ENCODE measurements at regions not wholly inside any gene's neighbourhood (a gene's known extent, or its start where the extent isn't known, plus 50 kb on each side); places are given as distances from the start of the nearest gene placed in this dataset.
A peak's percentile ranks its signal among the peaks of the same experiment; 100 is the strongest.
"Not testable (repeated sequence)": the region's sequence is repeated elsewhere in the genome, so short reads cannot be mapped to it uniquely, and the experiment has no call there.

DNA sequence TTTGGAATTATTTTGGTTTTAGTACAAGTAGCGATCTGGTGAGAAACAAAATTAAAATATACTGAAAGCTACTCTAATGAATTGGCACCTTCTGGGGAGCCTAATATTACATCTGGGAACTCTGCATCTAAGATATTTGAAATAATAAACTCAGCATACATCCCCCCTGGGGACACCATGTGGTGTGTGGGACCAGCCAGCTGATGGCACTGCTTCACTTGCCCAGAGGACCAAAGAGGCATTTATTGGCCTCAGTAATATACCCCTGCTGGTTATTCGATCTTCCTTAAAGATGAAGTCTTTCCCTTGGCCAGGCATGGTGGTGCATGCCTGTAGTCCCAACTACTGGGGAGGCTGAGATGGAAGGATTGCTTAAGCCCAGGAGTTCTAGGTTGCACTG lies 195.1 kb upstream of the AUTS2 start:
- DNase-seq (ENCODE audit: low spot score) = peak; percentile 28

DNA sequence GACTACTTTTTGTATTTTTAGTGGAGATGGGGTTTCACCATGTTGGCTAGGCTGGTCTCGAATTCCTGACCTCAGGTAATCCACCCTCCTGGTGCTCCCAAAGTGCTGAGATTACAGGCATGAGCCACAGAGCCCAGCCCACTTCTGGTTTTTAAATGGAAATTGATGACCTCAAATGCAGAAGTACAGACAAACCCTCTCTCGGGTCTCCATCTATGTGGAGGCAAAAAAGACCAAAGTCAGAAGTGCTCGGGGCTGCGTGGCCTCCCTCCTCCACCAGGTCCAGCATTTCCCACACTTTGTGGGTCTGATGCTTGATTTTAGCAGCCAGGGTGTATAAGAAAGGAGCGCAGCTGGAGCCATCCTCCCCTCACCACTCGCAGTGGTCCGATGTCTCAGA lies 187.3 kb upstream of the AUTS2 start:
- no peak for DNase-seq (ENCODE audit: low spot score)

DNA sequence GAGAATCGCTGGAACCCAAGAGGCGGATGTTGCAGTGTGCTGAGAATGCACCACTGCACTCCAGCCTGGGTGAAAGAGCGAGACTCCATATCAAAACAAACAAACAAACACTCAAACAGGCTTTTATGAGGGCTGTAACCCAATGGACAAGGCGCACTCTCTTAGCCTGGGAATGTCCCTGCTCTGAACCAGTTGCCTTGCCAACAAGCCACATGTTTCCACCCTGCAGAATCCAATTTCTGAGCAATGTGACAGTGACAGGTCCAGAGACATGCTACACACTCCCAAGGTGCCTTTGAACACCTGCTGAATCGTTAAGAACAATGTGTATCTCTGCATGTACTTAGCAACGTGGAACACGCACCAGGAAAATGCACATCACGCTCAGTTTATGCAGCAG lies 186.8 kb upstream of the AUTS2 start:
- no peak for DNase-seq (ENCODE audit: low spot score)

DNA sequence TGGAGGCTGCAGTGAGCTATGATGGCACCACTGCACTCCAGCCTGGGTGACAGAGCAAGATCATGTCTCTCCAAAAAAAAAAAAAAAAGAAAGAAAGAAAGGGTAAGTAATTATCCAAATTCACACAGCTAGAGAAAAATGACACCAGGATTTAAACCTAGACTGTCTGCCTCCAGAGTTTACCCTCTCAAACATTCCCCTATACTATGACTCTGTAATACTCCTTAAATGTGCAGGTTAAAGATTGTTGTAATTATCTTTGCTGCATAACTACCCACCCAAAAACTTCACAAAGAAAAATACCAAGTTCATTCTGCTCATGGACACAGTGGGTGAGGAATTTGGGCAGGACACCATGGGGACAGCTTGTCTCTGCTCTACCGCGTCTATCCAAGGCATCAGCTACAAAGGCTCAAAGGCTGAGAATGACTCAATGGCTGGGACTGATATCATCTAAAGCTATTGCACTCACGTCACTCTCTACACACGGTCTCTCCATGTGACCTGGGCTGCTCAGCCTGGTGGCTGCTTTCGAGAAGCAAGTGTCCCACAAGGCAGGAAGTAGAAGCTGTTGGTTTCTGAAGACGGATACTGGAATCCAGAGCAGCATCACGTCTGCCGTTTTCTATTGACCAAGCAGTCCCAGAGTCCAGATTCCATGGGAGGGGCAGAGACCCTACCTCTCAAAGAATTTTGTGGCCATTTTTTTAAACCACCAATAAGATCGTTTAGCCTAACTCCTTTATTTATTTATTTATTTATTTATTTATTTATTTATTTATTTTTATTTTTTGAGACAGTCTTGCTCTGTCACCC lies 185.7 kb upstream of the AUTS2 start:
- DNase-seq (ENCODE audit: low spot score) = peak; percentile 49

DNA sequence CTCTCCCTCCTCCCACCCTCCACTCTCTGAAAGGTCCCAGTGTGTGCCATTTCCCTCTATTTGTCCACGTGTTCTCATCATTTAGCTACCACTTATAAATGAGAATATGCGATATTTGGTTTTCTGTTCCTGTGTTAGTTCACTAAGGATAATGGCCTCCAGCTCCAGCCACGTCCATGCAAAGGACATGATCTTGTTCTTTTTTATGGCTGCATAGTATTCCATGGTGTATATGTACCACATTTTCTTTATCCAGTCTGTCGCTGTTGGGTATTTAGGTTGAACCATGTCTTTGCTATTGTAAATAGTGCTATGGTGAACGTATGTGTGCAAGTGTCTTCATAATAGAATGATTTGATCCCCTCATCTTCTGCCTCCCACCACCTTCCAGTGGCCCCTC lies 183.7 kb upstream of the AUTS2 start:
- no peak for DNase-seq (ENCODE audit: low spot score)

DNA sequence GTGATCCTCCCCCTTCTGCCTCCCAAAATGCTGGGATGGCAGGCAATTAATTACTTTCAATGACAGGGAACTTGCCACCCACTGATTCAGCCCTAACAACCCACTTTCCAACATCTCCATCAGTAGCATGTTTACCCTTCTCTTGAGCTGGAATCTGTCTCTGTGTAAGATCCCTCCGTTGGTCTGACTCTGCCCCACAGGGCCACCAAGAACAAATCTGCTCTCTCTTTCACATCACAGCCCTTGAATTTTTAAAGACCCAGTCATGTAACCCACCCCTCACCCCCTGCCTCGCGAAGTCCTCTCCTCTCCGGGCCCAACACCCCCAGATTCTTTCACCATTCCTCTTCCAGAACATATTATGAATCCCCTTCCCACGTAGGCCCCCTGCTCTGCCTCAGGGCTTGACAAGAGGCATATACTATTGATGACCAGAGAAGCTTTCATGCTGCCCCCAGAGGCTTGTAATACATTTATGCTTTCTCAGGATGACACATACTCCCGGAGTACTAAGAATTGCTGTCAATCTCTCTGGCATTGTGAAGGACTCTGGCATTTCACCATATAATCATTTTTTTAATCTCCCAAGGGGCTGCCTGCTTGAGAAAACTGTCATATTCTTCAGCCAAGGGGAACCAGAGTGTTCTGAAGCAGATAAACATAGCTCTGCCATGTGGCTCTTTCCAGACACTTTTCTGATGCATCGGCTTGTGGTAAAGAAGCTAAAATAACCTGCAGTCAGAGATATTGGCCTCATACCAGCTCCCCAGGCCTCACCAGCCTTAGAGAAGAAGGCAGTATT lies 179.2 kb upstream of the AUTS2 start:
- DNase-seq (ENCODE audit: low spot score) = no peak

DNA sequence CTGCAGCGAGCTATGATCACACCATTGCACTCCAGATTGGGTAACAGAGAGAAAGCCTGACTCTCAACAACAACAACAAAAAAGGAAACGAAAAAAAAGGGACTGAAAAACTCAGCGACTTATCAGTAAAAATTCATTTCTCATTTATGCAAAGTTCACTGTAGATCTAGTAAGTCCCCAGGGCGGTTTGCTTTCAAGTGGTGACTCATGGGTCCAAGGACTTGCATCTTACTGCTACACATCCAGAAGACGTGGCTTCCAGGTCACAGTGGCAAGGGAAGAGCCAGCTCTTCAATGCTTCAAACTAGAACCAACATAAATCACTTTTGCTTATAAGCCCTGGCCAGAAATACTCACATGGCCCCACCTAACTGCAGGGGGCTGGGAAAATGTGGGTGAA lies 178.3 kb upstream of the AUTS2 start:
- DNase-seq (ENCODE audit: low spot score) = no peak

DNA sequence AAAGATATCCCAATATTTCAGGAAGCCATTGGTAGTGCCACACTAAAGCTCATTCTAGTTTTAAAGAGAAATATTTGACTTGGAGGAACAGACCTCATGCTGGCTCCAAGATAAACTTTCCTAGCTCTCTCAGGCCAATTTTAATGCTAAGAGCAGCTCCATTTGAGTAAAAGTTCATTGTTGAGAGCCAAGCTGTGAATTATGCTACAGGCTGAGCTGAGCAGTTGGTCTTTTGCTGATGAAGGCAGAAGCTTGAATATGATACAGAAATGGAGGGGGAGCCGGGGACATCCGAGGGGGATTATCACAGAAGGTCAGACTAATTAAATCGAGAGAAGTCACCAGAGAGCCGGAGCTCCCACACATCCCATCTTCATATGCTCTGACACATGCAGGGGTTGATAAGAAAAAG lies 175.7 kb upstream of the AUTS2 start:
- no peak for DNase-seq (ENCODE audit: low spot score)

DNA sequence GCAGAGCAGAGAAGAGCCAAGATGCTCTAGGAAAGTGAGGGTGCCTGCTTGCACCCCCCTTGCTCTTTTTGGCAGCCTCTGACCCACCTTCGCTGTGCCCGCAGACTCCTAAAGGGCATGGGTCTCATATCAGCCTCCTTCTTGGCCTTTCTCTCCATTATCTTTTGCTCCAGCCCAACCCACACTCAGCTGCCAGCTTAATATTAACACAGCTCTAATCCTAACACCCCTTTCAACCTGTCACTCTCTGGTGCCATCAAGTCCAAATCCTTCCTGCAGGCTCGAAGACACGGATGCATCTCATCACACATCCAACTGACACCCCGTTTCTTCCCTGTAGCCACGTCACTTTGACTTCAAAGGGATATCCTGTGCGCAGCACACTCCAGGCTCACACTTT lies 171.6 kb upstream of the AUTS2 start:
- DNase-seq (ENCODE audit: low spot score) = no peak

DNA sequence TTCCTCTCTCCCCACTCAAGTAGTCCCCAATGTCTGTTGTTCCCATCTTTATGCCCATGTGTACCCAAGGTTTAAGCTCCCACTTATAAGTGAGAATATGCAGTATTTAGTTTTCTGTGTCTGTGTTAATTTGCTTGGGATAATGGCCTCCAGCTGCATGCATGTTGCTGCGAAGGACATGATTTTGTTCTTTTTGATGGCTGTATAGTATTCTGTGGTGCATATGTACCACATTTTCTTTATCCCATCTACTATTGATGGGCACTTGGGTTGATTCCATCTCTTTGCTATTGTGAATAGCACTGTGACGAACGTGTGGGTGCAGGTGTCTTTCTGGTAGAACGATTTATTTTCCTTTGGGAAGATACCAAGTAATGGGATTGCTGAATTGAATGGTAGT lies 170.2 kb upstream of the AUTS2 start:
- DNase-seq (ENCODE audit: low spot score) = no peak

DNA sequence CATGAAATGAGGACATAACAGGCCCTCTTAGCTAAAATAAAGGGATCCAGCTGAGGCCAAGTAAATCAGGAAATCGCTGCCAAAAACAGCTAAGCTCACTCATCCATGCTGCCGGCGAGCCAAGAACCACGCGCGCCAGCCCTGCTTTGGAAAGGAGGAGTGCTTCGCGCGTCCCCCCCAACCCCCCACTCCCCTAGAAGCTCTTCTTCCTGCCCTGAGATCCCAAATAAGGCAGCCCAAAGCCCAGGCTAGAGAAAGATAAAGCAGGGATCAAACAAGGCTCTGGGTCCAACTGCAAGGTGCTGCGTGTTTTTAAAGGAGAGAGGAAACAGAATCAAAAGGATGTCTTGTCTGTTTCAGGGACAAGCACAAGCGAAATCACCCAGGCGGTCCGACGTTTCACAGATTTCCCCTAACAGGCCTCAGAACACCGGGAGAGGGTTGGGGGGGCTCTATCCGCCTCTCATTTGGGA lies 168.3 kb upstream of the AUTS2 start:
- peak; percentile 76 for DNase-seq (ENCODE audit: low spot score)

DNA sequence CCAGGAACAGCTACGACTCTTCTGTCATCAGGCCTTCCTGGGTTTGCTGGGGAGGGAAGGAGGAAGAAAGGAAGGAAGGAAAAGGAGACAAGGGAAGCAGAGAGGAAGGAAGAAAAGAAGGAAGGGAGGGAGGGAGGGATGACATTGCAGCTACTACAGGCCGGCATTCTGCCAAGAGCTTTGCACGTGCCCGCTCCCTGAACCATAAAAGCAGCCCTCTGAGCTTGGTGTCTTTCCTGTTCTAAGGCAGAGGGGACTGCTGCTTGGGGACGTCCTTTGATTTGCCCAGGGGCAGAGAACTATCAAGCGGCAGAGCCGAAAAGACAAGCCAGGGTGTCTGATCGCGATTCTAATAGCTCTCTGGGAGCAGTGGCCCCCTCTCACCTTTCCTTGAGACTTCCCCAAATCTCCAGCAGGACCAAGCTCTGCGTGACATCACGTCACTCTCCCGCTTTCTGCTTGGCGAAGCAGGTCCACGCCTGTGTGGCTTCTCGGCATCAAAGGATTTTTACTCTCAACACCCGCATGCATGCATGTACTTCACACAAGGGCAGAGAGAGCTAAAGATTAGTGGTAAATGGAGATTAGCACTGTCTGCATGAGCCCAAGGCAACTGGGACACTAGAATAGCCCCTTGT lies 167.8 kb upstream of the AUTS2 start:
- peak; percentile 14 for DNase-seq (ENCODE audit: low spot score)

DNA sequence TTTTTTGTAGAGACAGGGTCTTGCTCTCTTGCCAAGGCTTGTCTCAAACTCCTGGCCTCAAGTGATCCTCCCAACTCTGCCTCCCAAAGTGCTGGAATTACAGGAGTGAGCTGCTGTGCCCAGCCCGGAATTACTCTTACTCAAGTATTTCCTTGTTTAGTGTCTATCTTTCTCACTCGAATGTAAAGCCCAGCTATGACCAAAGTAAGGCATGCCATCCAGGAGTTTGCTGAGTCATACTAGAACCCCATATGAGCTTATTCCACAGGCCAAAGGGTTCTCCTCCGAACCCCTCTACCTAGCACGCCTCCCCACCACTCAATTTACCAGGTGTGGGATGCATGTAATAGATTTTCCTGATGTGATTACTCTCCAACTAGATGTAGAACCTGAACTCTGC lies 166.6 kb upstream of the AUTS2 start:
- no peak for DNase-seq (ENCODE audit: low spot score)

DNA sequence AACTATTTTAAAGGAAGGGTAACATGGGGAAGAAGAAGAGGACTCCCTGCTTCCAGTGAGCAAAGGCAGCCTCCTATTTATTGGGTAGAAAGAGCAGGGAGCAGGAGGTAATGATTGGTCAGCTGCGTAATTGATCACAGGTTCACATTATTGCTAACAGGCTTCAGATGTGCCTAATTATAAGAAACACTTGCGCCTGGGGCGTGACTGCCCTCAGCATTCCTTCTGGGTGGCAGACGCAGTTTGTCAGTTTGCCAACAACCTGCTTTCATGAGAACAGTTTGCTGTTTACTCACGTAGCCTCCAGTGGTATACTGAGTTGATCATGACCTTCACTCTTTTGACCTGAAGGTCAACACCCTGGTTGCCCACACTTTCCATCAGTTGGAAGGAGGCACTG lies 166.0 kb upstream of the AUTS2 start:
- not testable (repeated sequence) for DNase-seq (ENCODE audit: low spot score)

DNA sequence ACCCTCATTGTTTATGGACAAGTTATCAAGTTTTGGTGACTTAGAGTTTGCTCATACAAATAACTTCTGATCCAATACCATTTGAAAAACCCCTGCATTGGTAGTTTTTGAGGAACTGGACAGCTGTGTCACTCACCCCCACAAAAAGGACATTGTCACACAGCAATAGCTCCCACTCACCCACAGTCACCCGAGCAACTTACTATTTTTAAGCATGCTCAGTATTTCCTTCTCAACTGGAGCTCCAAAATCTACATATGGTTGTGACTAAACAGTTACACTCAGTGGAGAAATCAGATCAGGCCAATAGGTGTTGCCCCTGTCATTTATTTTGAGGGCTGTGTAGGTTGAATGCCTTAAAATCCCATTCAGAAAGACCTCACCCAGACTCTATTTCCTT lies 165.2 kb upstream of the AUTS2 start:
- DNase-seq (ENCODE audit: low spot score) = no peak

DNA sequence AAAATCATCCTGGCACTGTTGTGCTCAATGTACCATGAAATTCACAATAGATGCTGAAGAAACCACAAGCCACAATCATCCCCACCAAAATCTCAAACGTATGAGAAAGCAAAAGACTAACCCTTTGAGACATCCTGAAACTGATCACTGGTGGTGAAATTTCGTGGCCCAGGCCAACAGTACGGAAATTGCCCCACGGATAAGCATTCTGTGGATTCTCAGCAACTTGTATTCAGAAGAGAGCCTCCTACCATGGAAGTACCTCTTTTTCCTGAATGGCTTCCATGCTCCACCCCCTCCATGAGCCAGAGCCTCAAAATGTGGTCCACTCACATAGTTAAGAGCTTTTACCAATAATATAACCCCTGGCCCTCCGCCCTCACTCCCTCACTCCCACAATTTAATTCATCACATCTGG lies 163.9 kb upstream of the AUTS2 start:
- DNase-seq (ENCODE audit: low spot score) = no peak

DNA sequence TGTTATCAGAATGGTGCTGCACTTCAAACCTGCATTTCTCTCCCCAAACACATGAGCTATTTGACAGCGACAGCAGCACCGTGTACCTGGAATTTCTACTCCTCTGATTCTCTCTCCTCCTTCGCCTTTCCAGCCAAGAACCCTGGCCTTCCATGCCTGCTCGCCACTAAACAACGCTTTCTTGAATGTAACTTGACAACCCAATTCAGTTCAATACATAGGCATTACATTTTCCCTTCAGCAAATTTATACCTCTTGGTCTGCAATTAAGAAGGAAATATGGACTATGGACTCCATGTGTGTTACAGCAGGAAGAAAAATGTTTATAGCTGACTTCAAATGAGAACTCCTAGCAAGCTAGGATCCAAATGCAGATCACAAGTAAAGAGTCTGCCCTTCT lies 162.6 kb upstream of the AUTS2 start:
- no peak for DNase-seq (ENCODE audit: low spot score)

DNA sequence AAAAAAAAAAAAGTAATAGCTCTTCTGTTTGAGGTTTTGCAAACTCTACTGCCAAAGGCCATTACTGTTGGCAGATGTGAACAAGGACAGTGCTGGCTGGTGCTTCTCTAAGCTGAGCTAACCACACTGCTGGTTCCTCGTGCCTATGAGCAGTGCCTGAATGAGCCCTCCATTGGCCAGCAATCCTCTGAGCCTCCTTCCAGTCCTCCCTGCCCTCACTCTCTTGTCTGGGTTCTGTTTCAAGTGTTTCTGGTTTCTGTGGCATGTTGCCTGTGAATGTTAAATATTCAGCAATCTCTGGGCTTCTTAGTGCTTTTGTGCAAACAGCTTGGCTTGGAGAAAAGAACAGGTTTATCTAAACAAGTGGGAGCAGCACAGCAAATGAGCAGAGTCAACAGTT lies 161.3 kb upstream of the AUTS2 start:
- DNase-seq (ENCODE audit: low spot score) = peak; percentile 6

DNA sequence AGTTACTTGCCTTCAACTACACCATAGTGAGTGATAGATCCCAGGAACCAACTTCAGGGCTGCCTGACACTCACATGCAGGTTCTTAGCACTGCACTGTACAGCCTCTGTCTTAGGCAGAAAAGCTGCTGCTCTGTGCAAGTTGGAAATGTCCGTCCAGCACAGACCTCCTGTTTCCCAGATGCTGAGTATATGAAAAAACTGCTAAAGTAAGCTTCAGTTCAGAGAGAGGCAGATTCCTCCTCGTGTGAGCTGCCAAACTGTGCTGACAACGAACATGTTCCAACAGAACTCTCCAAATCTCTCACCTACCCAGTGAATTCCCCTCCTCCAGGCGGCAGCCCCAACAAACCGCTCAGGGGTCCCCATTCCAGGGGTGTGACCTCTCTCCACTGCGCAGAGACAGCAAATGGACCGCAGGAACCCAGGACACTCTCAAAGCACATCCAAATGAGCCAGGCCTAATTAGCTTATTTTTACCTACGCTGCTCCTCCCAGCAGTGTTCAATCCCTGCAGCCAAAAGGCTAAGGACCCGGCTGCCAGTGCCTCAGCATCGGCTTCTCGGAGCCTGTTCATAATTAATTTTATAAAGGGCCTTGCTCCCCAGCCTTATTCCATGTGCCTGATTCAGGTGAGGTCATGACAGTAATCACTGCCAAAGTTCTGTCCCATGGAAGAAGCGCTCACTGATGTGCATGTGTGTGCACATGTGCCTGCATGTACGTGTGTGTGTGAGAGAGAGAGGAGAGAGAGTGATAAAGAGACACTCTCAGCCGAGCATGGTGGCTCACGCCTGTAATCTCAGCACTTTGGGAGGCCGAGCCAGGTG lies 159.5 kb upstream of the AUTS2 start:
- no peak for DNase-seq (ENCODE audit: low spot score)

DNA sequence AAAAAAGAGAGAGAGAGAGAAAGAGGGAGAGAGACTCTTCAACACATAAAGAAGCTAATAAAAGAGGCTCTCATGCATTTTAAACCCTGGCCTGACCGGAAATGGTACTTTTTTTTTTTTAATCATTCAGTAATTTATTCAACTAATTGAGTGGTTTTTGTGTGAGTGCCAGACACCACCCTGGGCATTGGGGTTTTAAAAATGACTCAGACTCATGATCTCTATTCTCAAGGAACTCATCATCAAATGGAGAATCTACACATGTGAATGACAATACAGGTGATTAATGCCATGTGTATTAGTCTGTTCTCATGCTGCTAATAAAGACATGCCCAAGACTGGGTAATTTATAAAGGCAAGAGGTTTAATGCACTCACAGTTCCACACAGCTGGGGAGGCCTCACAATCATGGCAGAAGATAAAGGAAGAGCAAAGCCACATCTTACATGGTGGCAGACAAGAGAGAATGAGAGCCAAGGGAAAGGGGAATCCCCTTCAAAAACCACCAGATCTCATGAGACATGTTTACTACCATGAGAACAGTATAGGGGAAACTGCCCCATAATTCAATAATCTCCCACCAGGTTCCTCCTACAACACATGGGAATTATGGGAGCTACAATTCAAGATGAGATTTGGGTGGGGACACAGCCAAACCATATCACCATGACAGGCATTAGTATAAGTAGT lies 158.5 kb upstream of the AUTS2 start:
- no peak for DNase-seq (ENCODE audit: low spot score)

DNA sequence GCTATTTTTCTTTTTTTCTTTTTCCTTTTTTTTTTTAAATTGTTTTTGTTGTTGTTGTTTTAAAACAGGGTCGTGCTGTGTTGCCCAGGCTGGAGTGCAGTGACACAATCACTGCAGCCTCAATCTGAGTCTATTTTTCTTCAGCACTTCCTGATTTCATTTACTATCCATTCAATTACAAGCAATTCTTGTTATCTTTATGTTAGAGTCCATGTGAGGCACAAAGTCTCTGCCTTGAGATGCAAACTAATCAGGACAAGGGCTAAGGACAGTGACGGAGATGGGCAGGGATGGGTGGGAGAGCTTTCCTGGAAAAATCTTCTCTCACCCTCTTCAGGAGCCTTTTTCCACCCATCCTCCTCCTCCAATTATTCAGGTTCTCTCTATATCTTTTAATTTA lies 157.3 kb upstream of the AUTS2 start:
- no peak for DNase-seq (ENCODE audit: low spot score)
